ENCODE measurements at regions not wholly inside any gene's neighbourhood (a gene's known extent, or its start where the extent isn't known, plus 50 kb on each side); places are given as distances from the start of the nearest gene placed in this dataset.
"Not testable (repeated sequence)": the region's sequence is repeated elsewhere in the genome, so short reads cannot be mapped to it uniquely, and the experiment has no call there.

DNA sequence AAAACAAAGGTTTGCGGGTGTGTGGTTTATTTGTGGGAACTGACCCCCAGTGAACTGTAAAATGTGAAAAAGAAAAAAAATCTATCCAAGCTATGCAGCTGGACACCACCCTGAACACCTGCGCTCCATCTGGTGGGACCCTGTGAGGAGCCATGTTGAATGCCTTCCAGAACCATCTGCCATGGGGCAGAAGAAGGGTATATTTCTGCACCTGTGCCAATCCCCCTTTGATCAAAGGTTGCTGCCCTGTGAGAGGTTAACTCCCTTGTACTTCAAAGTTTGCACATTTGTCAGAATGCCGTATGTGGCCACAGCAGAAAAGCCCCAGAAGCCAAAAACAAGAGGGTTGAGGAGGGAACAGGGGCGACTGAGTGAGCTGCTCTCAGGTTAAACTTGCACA, 148.5 kb upstream of the ALDH1B1 start:
- Histone ChIP-seq H3K4me1 (ENCODE audit: control insufficient read depth in 4 of 4, insufficient read depth in 4 of 4, low read length in 3 of 4) (no peaks in the 10 kb centered on the region), H3K27ac (ENCODE audit: low read depth in 1 of 2, low read length in 2 of 2) (no peak overlapping the region), H3K4me3 (ENCODE audit: low read depth in 1 of 3, low read length in 3 of 3) (no peak overlapping the region), H3K36me3 (ENCODE audit: control insufficient read depth in 4 of 4, insufficient read depth in 3 of 4, low read depth in 1 of 4, low read length in 3 of 4) (no peaks in the 10 kb centered on the region), H3K9ac (ENCODE audit: low read depth in 1 of 2, low read length in 2 of 2) (no peak overlapping the region), H3K9me3 (ENCODE audit: control insufficient read depth in 4 of 4, low read length in 3 of 4) (peaks cover 0 to 2% (median 0%) of the 10 kb centered on the region in 4 donors), H3K27me3 (ENCODE audit: control insufficient read depth in 4 of 4, insufficient read depth in 4 of 4, low read length in 3 of 4) (no peaks in the 10 kb centered on the region)
- 70% methylated on average over 4 of the region's 4 CpGs for WGBS
- no peak for TF ChIP-seq GABPA (IDR thresholded peaks at IDR 0.05 in 1 of 2, conservative IDR thresholded peaks at IDR 0.05 in 1 of 2)
- TF ChIP-seq SP1 (IDR thresholded peaks at IDR 0.05): no peak
- TF ChIP-seq, protein P1, sequence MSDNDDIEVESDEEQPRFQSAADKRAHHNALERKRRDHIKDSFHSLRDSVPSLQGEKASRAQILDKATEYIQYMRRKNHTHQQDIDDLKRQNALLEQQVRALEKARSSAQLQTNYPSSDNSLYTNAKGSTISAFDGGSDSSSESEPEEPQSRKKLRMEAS (IDR thresholded peaks at IDR 0.05): no peak
- no peak for TF ChIP-seq JUND (IDR thresholded peaks at IDR 0.05)
- no peak for TF ChIP-seq FOXA1 (IDR thresholded peaks at IDR 0.05)
- TF ChIP-seq HNF4G (IDR thresholded peaks at IDR 0.05): no peak
- TF ChIP-seq FOXA2 (IDR thresholded peaks at IDR 0.05): no peak
- no peak for TF ChIP-seq RXRA (IDR thresholded peaks at IDR 0.05)
- TF ChIP-seq, protein P2, sequence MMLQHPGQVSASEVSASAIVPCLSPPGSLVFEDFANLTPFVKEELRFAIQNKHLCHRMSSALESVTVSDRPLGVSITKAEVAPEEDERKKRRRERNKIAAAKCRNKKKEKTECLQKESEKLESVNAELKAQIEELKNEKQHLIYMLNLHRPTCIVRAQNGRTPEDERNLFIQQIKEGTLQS (IDR thresholded peaks at IDR 0.05): no peak
- TF ChIP-seq EGR1 (IDR thresholded peaks at IDR 0.05; ENCODE audit: low read depth in 2 of 2): no peak
- no peak for TF ChIP-seq RAD21 (IDR thresholded peaks at IDR 0.05)
- TF ChIP-seq YY1 (IDR thresholded peaks at IDR 0.05): no peak
- TF ChIP-seq NR2F2 (IDR thresholded peaks at IDR 0.05): no peak
- TF ChIP-seq, protein P3, sequence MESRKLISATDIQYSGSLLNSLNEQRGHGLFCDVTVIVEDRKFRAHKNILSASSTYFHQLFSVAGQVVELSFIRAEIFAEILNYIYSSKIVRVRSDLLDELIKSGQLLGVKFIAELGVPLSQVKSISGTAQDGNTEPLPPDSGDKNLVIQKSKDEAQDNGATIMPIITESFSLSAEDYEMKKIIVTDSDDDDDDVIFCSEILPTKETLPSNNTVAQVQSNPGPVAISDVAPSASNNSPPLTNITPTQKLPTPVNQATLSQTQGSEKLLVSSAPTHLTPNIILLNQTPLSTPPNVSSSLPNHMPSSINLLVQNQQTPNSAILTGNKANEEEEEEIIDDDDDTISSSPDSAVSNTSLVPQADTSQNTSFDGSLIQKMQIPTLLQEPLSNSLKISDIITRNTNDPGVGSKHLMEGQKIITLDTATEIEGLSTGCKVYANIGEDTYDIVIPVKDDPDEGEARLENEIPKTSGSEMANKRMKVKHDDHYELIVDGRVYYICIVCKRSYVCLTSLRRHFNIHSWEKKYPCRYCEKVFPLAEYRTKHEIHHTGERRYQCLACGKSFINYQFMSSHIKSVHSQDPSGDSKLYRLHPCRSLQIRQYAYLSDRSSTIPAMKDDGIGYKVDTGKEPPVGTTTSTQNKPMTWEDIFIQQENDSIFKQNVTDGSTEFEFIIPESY (IDR thresholded peaks at IDR 0.05): no peak
- no peak for TF ChIP-seq HNF4A (conservative IDR thresholded peaks at IDR 0.05)
- DNase-seq (ENCODE audit: low spot score): peak; percentile 27

DNA sequence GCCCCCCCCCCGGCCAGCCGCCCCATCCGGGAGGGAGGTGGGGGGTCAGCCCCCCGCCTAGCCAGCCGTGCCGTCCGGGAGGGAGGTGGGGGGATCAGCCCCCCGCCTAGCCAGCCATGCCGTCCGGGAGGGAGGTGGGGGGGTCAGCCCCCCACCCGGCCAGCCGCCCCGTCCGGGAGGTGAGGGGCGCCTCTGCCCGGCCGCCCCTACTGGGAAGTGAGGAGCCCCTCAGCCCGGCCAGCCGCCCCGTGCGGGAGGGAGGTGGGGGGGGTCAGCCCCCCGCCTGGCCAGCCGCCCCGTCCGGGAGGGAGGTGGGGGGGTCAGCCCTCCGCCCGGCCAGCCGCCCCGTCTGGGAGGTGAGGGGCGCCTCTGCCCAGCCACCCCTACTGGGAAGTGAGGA, 150.4 kb upstream of the ALDH1B1 start:
- H3K36me3 ChIP-seq (ENCODE audit: control insufficient read depth in 4 of 4, insufficient read depth in 3 of 4, low read depth in 1 of 4, low read length in 3 of 4); H3K9ac ChIP-seq (ENCODE audit: low read depth in 1 of 2, low read length in 2 of 2); H3K27ac ChIP-seq (ENCODE audit: low read depth in 1 of 2, low read length in 2 of 2); H3K27me3 ChIP-seq (ENCODE audit: control insufficient read depth in 4 of 4, insufficient read depth in 4 of 4, low read length in 3 of 4); H3K9me3 ChIP-seq (ENCODE audit: control insufficient read depth in 4 of 4, low read length in 3 of 4); H3K4me1 ChIP-seq (ENCODE audit: control insufficient read depth in 4 of 4, insufficient read depth in 4 of 4, low read length in 3 of 4); H3K4me3 ChIP-seq (ENCODE audit: low read depth in 1 of 3, low read length in 3 of 3); DNase-seq (ENCODE audit: low spot score): not testable (repeated sequence)
- 97% methylated on average over 26 of the region's 30 CpGs for WGBS

DNA sequence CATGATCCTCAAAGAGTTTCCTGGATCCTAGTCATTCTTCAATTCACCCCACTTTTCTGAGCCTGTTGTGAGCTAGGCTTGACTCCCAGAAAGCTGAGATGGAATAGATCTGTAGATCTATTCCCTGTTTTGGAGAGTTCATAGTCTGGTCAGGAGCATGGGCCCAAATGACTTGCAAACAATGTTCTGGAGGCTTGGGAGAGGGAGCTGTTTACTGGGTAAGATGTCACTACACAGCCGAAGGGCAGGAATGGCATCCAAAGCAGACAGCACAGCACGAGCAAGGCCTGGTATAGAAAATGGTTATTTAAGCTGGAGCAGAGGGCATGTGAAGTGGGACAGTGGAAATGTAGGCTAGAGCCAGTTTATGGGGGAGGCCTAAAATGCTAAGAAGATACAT, 152.5 kb upstream of the ALDH1B1 start:
- Histone ChIP-seq H3K27ac (ENCODE audit: low read depth in 1 of 2, low read length in 2 of 2) (no peak overlapping the region), H3K4me3 (ENCODE audit: low read depth in 1 of 3, low read length in 3 of 3) (no peak overlapping the region), H3K9me3 (ENCODE audit: control insufficient read depth in 4 of 4, low read length in 3 of 4) (no peaks in the 10 kb centered on the region), H3K9ac (ENCODE audit: low read depth in 1 of 2, low read length in 2 of 2) (no peak overlapping the region), H3K27me3 (ENCODE audit: control insufficient read depth in 4 of 4, insufficient read depth in 4 of 4, low read length in 3 of 4) (no peaks in the 10 kb centered on the region), H3K36me3 (ENCODE audit: control insufficient read depth in 4 of 4, insufficient read depth in 3 of 4, low read depth in 1 of 4, low read length in 3 of 4) (no peaks in the 10 kb centered on the region), H3K4me1 (ENCODE audit: control insufficient read depth in 4 of 4, insufficient read depth in 4 of 4, low read length in 3 of 4) (no peaks in the 10 kb centered on the region)
- DNase-seq (ENCODE audit: low spot score): peak; percentile 9
- 97% methylated on average over 2 of the region's 2 CpGs for WGBS
- TF ChIP-seq TAF1 (conservative IDR thresholded peaks at IDR 0.05) (no peak), JUND (IDR thresholded peaks at IDR 0.05) (no peak), EGR1 (IDR thresholded peaks at IDR 0.05; ENCODE audit: low read depth in 2 of 2) (no peak), HNF4A (conservative IDR thresholded peaks at IDR 0.05) (no peak), RAD21 (IDR thresholded peaks at IDR 0.05) (no peak), HNF4G (IDR thresholded peaks at IDR 0.05) (no peak), FOXA1 (IDR thresholded peaks at IDR 0.05) (no peak), SP1 (IDR thresholded peaks at IDR 0.05) (no peak), NR2F2 (IDR thresholded peaks at IDR 0.05) (no peak), FOXA2 (IDR thresholded peaks at IDR 0.05) (no peak), GABPA (IDR thresholded peaks at IDR 0.05 in 1 of 2, conservative IDR thresholded peaks at IDR 0.05 in 1 of 2) (no peak), YY1 (IDR thresholded peaks at IDR 0.05) (no peak)
- TF ChIP-seq, protein P4, sequence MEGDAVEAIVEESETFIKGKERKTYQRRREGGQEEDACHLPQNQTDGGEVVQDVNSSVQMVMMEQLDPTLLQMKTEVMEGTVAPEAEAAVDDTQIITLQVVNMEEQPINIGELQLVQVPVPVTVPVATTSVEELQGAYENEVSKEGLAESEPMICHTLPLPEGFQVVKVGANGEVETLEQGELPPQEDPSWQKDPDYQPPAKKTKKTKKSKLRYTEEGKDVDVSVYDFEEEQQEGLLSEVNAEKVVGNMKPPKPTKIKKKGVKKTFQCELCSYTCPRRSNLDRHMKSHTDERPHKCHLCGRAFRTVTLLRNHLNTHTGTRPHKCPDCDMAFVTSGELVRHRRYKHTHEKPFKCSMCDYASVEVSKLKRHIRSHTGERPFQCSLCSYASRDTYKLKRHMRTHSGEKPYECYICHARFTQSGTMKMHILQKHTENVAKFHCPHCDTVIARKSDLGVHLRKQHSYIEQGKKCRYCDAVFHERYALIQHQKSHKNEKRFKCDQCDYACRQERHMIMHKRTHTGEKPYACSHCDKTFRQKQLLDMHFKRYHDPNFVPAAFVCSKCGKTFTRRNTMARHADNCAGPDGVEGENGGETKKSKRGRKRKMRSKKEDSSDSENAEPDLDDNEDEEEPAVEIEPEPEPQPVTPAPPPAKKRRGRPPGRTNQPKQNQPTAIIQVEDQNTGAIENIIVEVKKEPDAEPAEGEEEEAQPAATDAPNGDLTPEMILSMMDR (IDR thresholded peaks at IDR 0.05; ENCODE audit: low read depth, low read length, missing input control): no peak
- TF ChIP-seq, protein P2 (IDR thresholded peaks at IDR 0.05): no peak
- TF ChIP-seq, protein P1 (IDR thresholded peaks at IDR 0.05): no peak
- TF ChIP-seq, protein P3 (IDR thresholded peaks at IDR 0.05): no peak

Data from liver (tissue), 8 donors.